ENCODE measurements at regions not wholly inside any gene's neighbourhood (a gene's known extent, or its start where the extent isn't known, plus 50 kb on each side); places are given as distances from the start of the nearest gene placed in this dataset.

DNA sequence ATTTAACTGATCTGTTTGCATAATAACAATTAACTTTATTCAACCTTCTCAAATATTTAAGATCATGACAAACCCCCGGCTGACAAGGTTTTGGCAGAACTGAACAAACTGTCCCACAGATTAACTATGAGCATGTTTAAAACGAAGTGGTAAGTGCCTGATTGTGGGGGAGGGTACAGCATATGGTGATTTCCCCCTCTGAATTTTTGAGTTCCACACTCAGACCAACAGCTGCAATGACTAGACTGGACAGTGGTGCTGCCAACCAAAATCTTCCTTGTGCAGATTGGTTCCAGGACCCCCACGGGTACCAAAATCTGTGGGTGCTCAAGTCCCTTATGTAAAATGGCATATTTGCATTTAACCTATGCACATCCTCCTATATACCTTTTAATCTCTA is 449.5 kb downstream of the SHQ1 start:
- H3K4me1 Mint-ChIP-seq = peaks cover 5% of the 10 kb centered on the region

DNA sequence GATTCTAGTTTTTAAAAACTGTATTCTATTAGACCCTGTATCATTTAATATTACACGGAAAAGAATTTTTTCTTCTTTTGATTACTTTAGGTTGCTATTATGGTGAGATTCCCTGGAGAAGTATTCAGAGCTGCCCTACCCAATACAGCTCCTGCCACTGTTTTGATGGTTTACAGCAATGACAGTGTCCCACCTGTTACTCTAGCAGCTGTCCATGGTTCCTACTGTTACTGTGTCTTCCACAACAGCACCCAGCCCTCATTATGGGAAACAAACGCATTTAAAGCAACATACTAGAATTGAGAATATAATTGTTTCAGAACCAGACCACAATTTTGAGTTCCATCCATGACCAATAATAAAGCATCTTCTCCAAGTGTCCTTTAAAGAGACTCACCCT is 450.7 kb downstream of the SHQ1 start:
- Histone ChIP-seq H3K27ac (no peak overlapping the region), H3K36me3 (no peaks in the 10 kb centered on the region), H3K79me2 (ENCODE audit: low read depth) (peaks cover 100% of the 10 kb centered on the region), H3K27me3 (no peaks in the 10 kb centered on the region), H2AFZ (replicated peaks) (no peak overlapping the region), H3F3A (ENCODE audit: low read depth) (no peaks in the 10 kb centered on the region), H3K4me1 (peaks cover 7% of the 10 kb centered on the region), H3K9me3 (ENCODE audit: low read depth) (no peaks in the 10 kb centered on the region), H3K4me3 (no peak overlapping the region), H4K20me1 (ENCODE audit: low read depth) (peaks cover 99% of the 10 kb centered on the region), H3K4me2 (no peak overlapping the region), H3K9ac (no peak overlapping the region)
- H3K27ac Mint-ChIP-seq = no peak overlapping the region
- H3K36me3 Mint-ChIP-seq = peaks cover 20% of the 10 kb centered on the region
- DNase-seq (ENCODE audit: low spot score) = no peak
- peaks cover 45% of the 10 kb centered on the region for H3K9me3 Mint-ChIP-seq
- H3K4me3 Mint-ChIP-seq = no peak overlapping the region
- H3K4me1 Mint-ChIP-seq = peaks cover 3% of the 10 kb centered on the region
- TF ChIP-seq EZH2phosphoT487 (IDR thresholded peaks at IDR 0.05) (no peak), EZH2 (IDR thresholded peaks at IDR 0.05) (no peak)
- TF ChIP-seq, protein P1, sequence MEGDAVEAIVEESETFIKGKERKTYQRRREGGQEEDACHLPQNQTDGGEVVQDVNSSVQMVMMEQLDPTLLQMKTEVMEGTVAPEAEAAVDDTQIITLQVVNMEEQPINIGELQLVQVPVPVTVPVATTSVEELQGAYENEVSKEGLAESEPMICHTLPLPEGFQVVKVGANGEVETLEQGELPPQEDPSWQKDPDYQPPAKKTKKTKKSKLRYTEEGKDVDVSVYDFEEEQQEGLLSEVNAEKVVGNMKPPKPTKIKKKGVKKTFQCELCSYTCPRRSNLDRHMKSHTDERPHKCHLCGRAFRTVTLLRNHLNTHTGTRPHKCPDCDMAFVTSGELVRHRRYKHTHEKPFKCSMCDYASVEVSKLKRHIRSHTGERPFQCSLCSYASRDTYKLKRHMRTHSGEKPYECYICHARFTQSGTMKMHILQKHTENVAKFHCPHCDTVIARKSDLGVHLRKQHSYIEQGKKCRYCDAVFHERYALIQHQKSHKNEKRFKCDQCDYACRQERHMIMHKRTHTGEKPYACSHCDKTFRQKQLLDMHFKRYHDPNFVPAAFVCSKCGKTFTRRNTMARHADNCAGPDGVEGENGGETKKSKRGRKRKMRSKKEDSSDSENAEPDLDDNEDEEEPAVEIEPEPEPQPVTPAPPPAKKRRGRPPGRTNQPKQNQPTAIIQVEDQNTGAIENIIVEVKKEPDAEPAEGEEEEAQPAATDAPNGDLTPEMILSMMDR (IDR thresholded peaks at IDR 0.05) = no peak
- no peaks in the 10 kb centered on the region for H3K27me3 Mint-ChIP-seq (ENCODE audit: insufficient read depth, low read depth)

More for the DNA sequence above, 449.5 kb downstream of the SHQ1 start:
- Mint-ChIP-seq H3K36me3 (peaks cover 20% of the 10 kb centered on the region), H3K27me3 (ENCODE audit: insufficient read depth, low read depth) (no peaks in the 10 kb centered on the region), H3K9me3 (peaks cover 42% of the 10 kb centered on the region), H3K4me3 (no peak overlapping the region), H3K27ac (no peak overlapping the region)
- no peak overlapping the region for H3K27ac ChIP-seq
- H3F3A ChIP-seq (ENCODE audit: low read depth) = no peaks in the 10 kb centered on the region
- H3K27me3 ChIP-seq = no peaks in the 10 kb centered on the region
- H4K20me1 ChIP-seq (ENCODE audit: low read depth) = peaks cover 99% of the 10 kb centered on the region
- no peak for DNase-seq (ENCODE audit: low spot score)
- peaks cover 100% of the 10 kb centered on the region for H3K79me2 ChIP-seq (ENCODE audit: low read depth)
- H3K36me3 ChIP-seq = no peaks in the 10 kb centered on the region
- no peak overlapping the region for H3K4me2 ChIP-seq
- H3K9me3 ChIP-seq (ENCODE audit: low read depth) = no peaks in the 10 kb centered on the region
- no peak overlapping the region for H2AFZ ChIP-seq (replicated peaks)
- H3K4me1 ChIP-seq = peaks cover 19% of the 10 kb centered on the region
- H3K4me3 ChIP-seq = no peak overlapping the region
- no peak overlapping the region for H3K9ac ChIP-seq
- TF ChIP-seq, protein P1 (IDR thresholded peaks at IDR 0.05) = no peak
- TF ChIP-seq EZH2phosphoT487 (IDR thresholded peaks at IDR 0.05) = no peak
- no peak for TF ChIP-seq EZH2 (IDR thresholded peaks at IDR 0.05)

DNA sequence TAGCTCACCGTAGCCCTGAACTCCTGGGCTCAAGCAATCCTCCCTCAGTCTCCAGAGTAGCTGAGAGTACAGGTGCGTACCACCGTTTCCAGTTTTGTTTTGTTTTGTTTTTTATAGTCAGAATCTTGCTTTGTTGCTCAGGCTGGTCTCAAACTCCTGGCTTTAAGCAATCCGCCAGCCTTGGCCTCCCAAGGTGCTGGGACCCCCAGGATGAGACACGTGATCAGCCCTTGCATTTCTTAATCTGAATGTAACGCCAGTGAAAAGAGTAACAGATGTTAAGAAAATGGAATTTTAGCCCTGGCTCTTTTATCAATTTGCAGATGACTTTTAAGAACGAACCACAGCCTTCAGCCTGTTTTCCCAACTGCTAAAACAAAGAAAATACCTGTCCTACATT is 451.3 kb downstream of the SHQ1 start:
- H2AFZ ChIP-seq (replicated peaks) = no peak overlapping the region
- H3K27me3 ChIP-seq = no peaks in the 10 kb centered on the region
- no peaks in the 10 kb centered on the region for H3K36me3 ChIP-seq
- H3K9me3 ChIP-seq (ENCODE audit: low read depth) = no peaks in the 10 kb centered on the region
- Mint-ChIP-seq H3K4me1 (peaks cover 3% of the 10 kb centered on the region), H3K4me3 (no peak overlapping the region), H3K27ac (no peak overlapping the region), H3K9me3 (peaks cover 45% of the 10 kb centered on the region), H3K36me3 (peaks cover 20% of the 10 kb centered on the region), H3K27me3 (ENCODE audit: insufficient read depth, low read depth) (no peaks in the 10 kb centered on the region)
- H3K4me2 ChIP-seq = no peak overlapping the region
- peaks cover 100% of the 10 kb centered on the region for H3K79me2 ChIP-seq (ENCODE audit: low read depth)
- no peaks in the 10 kb centered on the region for H3F3A ChIP-seq (ENCODE audit: low read depth)
- no peak for DNase-seq (ENCODE audit: low spot score)
- no peak overlapping the region for H3K4me3 ChIP-seq
- peaks cover 2% of the 10 kb centered on the region for H3K4me1 ChIP-seq
- no peak overlapping the region for H3K27ac ChIP-seq
- TF ChIP-seq, protein P1 (IDR thresholded peaks at IDR 0.05) = no peak
- no peak for TF ChIP-seq EZH2phosphoT487 (IDR thresholded peaks at IDR 0.05)
- TF ChIP-seq EZH2 (IDR thresholded peaks at IDR 0.05) = no peak
- H4K20me1 ChIP-seq (ENCODE audit: low read depth) = peaks cover 99% of the 10 kb centered on the region
- no peak overlapping the region for H3K9ac ChIP-seq
